ENCODE measurements at regions not wholly inside any gene's neighbourhood (a gene's known extent, or its start where the extent isn't known, plus 50 kb on each side); places are given as distances from the start of the nearest gene placed in this dataset.

- intact Hi-C loops (cut with DNase I, micrococcal nuclease): no loop called here
- POLR2A ChIA-PET: no interaction called here
- no peaks in the 10 kb centered on the region for H3K9me3 Mint-ChIP-seq (ENCODE audit: low read depth)
- H3K4me1 Mint-ChIP-seq: no peaks in the 10 kb centered on the region
- peaks cover 2% of the 10 kb centered on the region for H3K27me3 Mint-ChIP-seq
- H3K27ac Mint-ChIP-seq: no peak overlapping the region
- CTCF ChIA-PET: no interaction called here
- no peaks in the 10 kb centered on the region for H3K36me3 Mint-ChIP-seq (ENCODE audit: low read depth)
- H3K4me3 Mint-ChIP-seq: no peak overlapping the region
- ATAC-seq (no peak), DNase-seq (no peak)
These were observed 552.7 kb upstream of the NRP1 start for GRCh38 chr10:33887188-33887587.

GRCh38 chr10:33886299-33886698 is 551.8 kb upstream of the NRP1 start:
- intact Hi-C loops (cut with DNase I, micrococcal nuclease): no loop called here
- DNase-seq (no peak), ATAC-seq (no peak)
- CTCF ChIA-PET: interaction anchor here (0.9 kb wide), 1 partner anchor 9 kb away, joined by 4 read pairs; no protein-coding TSS in a partner anchor
- H3K4me1 Mint-ChIP-seq: no peaks in the 10 kb centered on the region
- POLR2A ChIA-PET: no interaction called here
- no peak overlapping the region for H3K27ac Mint-ChIP-seq
- no peaks in the 10 kb centered on the region for H3K36me3 Mint-ChIP-seq (ENCODE audit: low read depth)
- no peak overlapping the region for H3K4me3 Mint-ChIP-seq
- H3K27me3 Mint-ChIP-seq: peaks cover 4% of the 10 kb centered on the region
- no peaks in the 10 kb centered on the region for H3K9me3 Mint-ChIP-seq (ENCODE audit: low read depth)

- H3K36me3 Mint-ChIP-seq (ENCODE audit: low read depth): no peaks in the 10 kb centered on the region
- no peak for ATAC-seq
- H3K4me3 Mint-ChIP-seq: no peak overlapping the region
- no peak for DNase-seq
- H3K27me3 Mint-ChIP-seq: peaks cover 6% of the 10 kb centered on the region
- CTCF ChIA-PET: no interaction called here
- H3K9me3 Mint-ChIP-seq (ENCODE audit: low read depth): no peaks in the 10 kb centered on the region
- intact Hi-C loops (cut with DNase I, micrococcal nuclease): no loop called here
- no peaks in the 10 kb centered on the region for H3K4me1 Mint-ChIP-seq
- no peak overlapping the region for H3K27ac Mint-ChIP-seq
- POLR2A ChIA-PET: no interaction called here
These were observed 550.1 kb upstream of the NRP1 start for GRCh38 chr10:33884604-33885003.

- DNase-seq (no peak), ATAC-seq (no peak)
- Mint-ChIP-seq H3K4me3 (no peak overlapping the region), H3K27me3 (peaks cover 6% of the 10 kb centered on the region), H3K27ac (no peak overlapping the region), H3K4me1 (no peaks in the 10 kb centered on the region), H3K36me3 (ENCODE audit: low read depth) (no peaks in the 10 kb centered on the region), H3K9me3 (ENCODE audit: low read depth) (no peaks in the 10 kb centered on the region)
- POLR2A ChIA-PET: no interaction called here
- intact Hi-C loops (cut with DNase I, micrococcal nuclease): no loop called here
- CTCF ChIA-PET: no interaction called here
These were observed 549.4 kb upstream of the NRP1 start for GRCh38 chr10:33883881-33884280.

GRCh38 chr10:33882996-33883395 is 548.5 kb upstream of the NRP1 start:
- Mint-ChIP-seq H3K27ac (no peak overlapping the region), H3K9me3 (ENCODE audit: low read depth) (no peaks in the 10 kb centered on the region), H3K36me3 (ENCODE audit: low read depth) (no peaks in the 10 kb centered on the region), H3K4me3 (no peak overlapping the region), H3K4me1 (no peaks in the 10 kb centered on the region), H3K27me3 (peaks cover 6% of the 10 kb centered on the region)
- no peak for ATAC-seq
- intact Hi-C loops (cut with DNase I, micrococcal nuclease): no loop called here
- POLR2A ChIA-PET: no interaction called here
- CTCF ChIA-PET: no interaction called here
- DNase-seq: no peak

- Mint-ChIP-seq H3K27me3 (peaks cover 6% of the 10 kb centered on the region), H3K4me1 (no peaks in the 10 kb centered on the region), H3K36me3 (ENCODE audit: low read depth) (no peaks in the 10 kb centered on the region), H3K9me3 (ENCODE audit: low read depth) (no peaks in the 10 kb centered on the region), H3K27ac (no peak overlapping the region), H3K4me3 (no peak overlapping the region)
- intact Hi-C loops (cut with DNase I, micrococcal nuclease): no loop called here
- CTCF ChIA-PET: no interaction called here
- POLR2A ChIA-PET: no interaction called here
- no peak for DNase-seq
- no peak for ATAC-seq
These were observed 545.8 kb upstream of the NRP1 start for GRCh38 chr10:33880291-33880690.

GRCh38 chr10:33878238-33878786 is 543.8 kb upstream of the NRP1 start:
- Mint-ChIP-seq H3K4me3 (no peak overlapping the region), H3K4me1 (no peaks in the 10 kb centered on the region), H3K9me3 (ENCODE audit: low read depth) (no peaks in the 10 kb centered on the region), H3K27ac (no peak overlapping the region), H3K36me3 (ENCODE audit: low read depth) (no peaks in the 10 kb centered on the region), H3K27me3 (peaks cover 4% of the 10 kb centered on the region)
- intact Hi-C loops (cut with DNase I, micrococcal nuclease): no loop called here
- DNase-seq (no peak), ATAC-seq (no peak)
- ChIA-PET POLR2A (no interaction called here), CTCF (interaction anchor here (1.1 kb wide), 1 partner anchor 238 kb away, joined by 4 read pairs; no protein-coding TSS in a partner anchor)

- peaks cover 4% of the 10 kb centered on the region for H3K27me3 Mint-ChIP-seq
- intact Hi-C loops (cut with DNase I, micrococcal nuclease): no loop called here
- ATAC-seq (no peak), DNase-seq (no peak)
- H3K9me3 Mint-ChIP-seq (ENCODE audit: low read depth): no peaks in the 10 kb centered on the region
- no peak overlapping the region for H3K27ac Mint-ChIP-seq
- no peaks in the 10 kb centered on the region for H3K36me3 Mint-ChIP-seq (ENCODE audit: low read depth)
- ChIA-PET CTCF (no interaction called here), POLR2A (no interaction called here)
- H3K4me1 Mint-ChIP-seq: no peaks in the 10 kb centered on the region
- H3K4me3 Mint-ChIP-seq: no peak overlapping the region
These were observed 542.3 kb upstream of the NRP1 start for GRCh38 chr10:33876584-33877400.

GRCh38 chr10:33875924-33876583 is 541.6 kb upstream of the NRP1 start:
- ChIA-PET POLR2A (no interaction called here), CTCF (no interaction called here)
- Mint-ChIP-seq H3K36me3 (ENCODE audit: low read depth) (no peaks in the 10 kb centered on the region), H3K4me3 (no peak overlapping the region), H3K27ac (no peak overlapping the region), H3K27me3 (peaks cover 7% of the 10 kb centered on the region), H3K4me1 (no peaks in the 10 kb centered on the region), H3K9me3 (ENCODE audit: low read depth) (no peaks in the 10 kb centered on the region)
- DNase-seq (no peak), ATAC-seq (no peak)
- intact Hi-C loops (cut with DNase I, micrococcal nuclease): no loop called here

- DNase-seq (no peak), ATAC-seq (no peak)
- Mint-ChIP-seq H3K4me1 (no peaks in the 10 kb centered on the region), H3K9me3 (ENCODE audit: low read depth) (no peaks in the 10 kb centered on the region), H3K27me3 (peaks cover 7% of the 10 kb centered on the region), H3K36me3 (ENCODE audit: low read depth) (no peaks in the 10 kb centered on the region), H3K4me3 (no peak overlapping the region), H3K27ac (no peak overlapping the region)
- ChIA-PET POLR2A (no interaction called here), CTCF (no interaction called here)
- intact Hi-C loops (cut with DNase I, micrococcal nuclease): no loop called here
These were observed 536.8 kb upstream of the NRP1 start for GRCh38 chr10:33871061-33871956.

GRCh38 chr10:33869481-33869880 is 535.0 kb upstream of the NRP1 start:
- Mint-ChIP-seq H3K9me3 (ENCODE audit: low read depth) (no peaks in the 10 kb centered on the region), H3K27me3 (peaks cover 9% of the 10 kb centered on the region), H3K27ac (no peak overlapping the region), H3K36me3 (ENCODE audit: low read depth) (no peaks in the 10 kb centered on the region), H3K4me1 (no peaks in the 10 kb centered on the region), H3K4me3 (no peak overlapping the region)
- CTCF ChIA-PET: interaction anchor here (0.7 kb wide), 1 partner anchor 160 kb away, joined by 3 read pairs; no protein-coding TSS in a partner anchor
- DNase-seq (no peak), ATAC-seq (no peak)
- POLR2A ChIA-PET: no interaction called here
- intact Hi-C loops (cut with DNase I, micrococcal nuclease): no loop called here

All from activated CD4-positive, alpha-beta T cell treated with anti-CD3 and anti-CD28 coated beads for 36 hours (primary cell).